ENCODE measurements at regions not wholly inside any gene's neighbourhood (a gene's known extent, or its start where the extent isn't known, plus 50 kb on each side); places are given as distances from the start of the nearest gene placed in this dataset.

DNA sequence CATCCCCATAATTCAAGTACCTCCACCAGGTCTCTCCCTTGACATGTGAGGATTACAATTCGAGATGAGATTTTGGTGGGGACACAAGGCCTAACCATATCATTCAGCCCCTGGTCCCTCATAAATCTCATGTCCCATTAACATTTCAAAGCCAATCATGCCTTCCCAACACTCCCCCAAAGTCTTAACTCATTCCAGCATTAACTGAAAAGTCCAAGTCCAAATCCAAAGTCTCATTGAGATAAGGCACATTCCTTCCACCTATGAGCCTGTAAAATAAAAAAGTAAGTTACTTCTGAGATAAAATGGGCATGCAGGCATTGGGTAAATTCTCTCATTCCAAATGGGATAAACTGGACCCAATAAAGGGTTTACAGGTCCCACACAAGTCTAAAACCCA, 849.7 kb downstream of the BCL11A start:
- DNase-seq: no peak

DNA sequence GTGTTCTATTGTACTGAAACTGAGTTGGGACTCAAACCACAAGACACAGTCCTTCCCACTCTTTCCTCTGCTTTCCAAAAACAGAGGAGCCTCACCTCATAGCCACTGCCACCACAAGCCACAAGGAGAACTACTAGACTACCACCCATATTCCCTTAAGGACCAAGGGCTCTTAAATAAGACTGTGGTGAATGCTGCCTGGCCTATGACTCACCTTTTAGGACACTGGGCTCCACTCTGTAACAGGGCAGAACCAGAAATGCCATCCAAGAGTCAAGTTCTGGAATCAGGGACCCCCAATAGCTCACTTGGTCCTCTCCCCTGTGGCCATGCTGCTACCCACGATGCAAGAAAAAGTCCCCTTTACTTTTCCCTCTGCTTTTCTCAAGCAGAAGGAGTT, 851.4 kb downstream of the BCL11A start:
- no peak for DNase-seq

GRCh38 chr2:59701271-59701994, 852.0 kb downstream of the BCL11A start:
- no peak for DNase-seq

DNA sequence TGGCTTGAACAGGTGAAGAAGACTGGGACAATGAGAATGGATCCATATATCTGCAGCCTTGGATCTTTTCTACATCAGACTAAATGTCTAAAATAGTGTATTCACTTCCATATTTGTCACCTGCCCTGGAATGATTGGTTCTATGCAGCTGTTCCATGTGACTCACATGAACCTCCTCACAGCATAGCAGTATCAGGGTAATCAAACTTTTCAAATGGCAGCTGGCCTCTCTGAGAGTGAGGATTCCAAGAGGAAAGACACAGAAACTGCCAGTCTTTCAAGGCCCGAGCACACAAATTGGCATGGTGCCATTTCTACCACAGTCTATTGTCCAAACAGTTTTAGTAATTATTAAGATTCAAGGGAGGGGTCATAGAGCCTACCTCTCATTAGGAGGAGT, 859.3 kb downstream of the BCL11A start:
- no peak for DNase-seq

GRCh38 chr2:59693231-59693959, 860.1 kb downstream of the BCL11A start:
- DNase-seq: no peak

DNA sequence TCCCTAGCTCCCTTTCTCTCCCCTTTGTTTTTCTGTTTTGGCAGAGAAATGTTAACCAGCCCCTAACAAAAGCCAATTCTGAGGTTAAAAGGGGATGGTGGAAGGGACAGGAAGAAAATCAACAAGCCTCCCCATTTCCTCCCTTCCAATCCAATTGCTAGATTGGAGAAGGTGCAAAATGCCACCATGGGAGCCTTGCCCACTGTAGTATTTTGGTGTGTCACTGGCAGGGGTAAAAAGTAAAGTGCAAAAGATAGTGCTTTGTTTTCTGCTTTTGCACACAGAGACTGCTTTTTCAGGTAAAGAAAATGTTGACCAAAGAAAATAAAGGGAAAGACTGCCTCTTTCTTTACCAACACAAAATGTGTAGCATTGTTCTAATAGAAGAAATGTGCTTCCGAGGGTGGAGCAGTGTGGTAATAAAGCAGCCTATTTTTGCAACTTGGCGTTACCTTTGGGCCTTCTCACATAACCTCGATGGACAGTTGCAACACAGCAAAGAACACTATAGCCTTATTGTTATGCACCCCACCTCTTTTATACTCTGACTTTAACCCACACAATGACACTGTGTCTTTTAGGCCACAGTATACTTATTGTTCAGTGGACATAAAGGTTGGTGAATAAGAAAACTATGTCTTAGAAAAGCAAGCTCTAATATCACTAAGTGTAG, 861.8 kb downstream of the BCL11A start:
- no peak for DNase-seq

DNA sequence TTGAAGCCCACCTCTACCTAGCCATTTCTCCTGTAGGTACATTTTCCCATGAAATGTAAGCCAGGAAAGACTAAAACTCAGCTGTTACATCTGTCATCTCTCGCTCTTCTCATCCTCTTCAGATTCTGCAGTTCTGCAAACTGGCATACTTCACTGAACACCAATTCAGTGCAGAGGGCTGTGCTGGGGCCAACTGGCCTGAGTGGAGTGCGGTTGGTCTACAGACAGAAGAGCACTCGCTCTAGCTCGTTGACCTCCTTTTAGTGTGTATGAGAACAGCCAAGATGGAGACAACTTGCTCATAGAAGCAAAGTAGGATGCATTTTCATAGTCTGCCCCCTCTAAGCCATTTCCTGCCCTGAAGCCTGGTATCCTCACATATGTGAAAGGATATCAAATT, 862.6 kb downstream of the BCL11A start:
- DNase-seq: no peak

DNA sequence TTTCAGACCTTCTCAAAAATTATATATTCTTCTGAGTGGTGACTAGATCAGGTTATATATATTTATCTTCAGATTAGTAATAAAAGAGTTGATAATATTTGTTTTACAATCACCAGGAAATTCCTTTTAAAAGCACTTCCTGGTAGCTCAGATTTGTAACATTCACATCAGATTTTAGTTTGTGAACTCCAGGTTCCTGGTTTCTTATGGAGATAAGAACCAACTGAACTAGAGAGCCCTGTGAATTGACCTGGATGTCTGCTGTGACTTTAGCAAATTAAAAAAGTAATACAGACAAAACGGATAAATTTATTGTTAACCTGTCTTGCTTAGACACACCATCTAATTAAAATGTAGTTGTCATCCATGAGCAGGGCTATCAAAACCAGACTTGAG, 868.7 kb downstream of the BCL11A start:
- no peak for DNase-seq

DNA sequence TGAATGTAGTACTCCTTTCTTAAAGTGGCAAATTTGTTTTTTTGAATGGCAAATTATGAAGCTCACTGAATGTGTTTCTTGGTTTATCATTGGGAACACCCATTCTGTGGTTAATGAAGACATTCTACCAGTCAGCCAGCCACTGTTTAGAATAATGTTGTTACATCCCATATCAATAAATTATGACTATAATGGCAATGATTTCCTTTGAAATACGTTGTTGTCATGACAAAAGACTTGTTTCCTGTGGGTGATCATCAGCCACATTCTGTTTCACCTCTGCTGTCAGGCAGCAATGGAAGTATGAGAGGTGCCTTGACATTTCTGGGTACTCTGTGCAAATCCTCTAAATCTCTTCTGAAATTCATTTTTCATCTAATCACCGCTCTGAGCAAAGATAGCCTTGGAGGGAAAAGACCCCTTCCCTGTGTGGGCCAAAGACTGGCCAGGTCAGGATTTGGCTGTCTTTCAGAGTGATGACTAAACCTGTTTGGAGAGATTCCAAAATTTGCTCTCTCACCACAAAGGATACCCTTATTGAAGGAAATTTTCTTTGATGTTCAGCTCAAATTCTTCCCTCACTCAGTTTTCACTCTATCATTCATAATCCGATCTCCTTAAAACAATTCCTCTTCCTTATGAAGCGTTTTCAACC, 869.2 kb downstream of the BCL11A start:
- no peak for DNase-seq

DNA sequence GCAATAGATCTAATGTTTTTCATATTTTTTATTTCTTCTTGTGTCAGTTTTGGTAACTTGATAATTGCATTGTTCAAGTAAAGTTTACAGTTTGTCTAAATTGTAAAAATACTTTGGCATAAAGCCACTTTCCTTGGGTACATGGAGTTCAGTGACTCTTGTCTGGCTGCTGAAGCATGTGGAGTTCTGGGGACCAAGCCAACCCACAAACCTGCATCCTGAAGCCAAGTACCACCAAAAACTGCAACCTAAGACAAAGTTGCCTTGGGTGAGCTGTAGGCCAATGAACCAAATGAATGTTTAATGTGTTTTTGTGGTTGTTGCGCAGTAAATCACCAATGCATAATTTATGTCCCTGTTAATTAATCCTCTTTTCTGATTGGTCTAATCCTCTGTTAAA, 872.6 kb downstream of the BCL11A start:
- no peak for DNase-seq

DNA sequence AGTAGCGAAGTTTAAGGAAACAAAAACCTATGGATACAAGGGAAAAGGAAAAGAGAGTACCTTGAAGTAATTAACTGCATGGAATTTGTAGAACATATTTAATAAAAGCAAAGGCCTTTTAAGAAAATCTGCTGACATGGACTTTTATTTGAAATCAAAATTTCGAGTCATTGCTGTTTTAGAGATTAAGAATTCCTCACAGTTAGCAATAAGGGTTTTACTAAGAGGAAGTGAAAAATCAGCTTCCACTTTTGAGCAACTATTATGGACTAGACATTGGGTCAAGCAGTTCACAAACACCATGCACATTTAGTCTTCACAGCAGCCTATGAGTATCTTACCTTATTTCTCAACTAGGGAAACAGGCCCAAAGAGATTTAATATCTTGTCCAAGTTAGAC, 876.3 kb downstream of the BCL11A start:
- no peak for DNase-seq

GRCh38 chr2:59674100-59674499, 879.4 kb downstream of the BCL11A start:
- no peak for DNase-seq

- no peak for DNase-seq
Measured at GRCh38 chr2:59665021-59665420, 888.4 kb downstream of the BCL11A start.

DNA sequence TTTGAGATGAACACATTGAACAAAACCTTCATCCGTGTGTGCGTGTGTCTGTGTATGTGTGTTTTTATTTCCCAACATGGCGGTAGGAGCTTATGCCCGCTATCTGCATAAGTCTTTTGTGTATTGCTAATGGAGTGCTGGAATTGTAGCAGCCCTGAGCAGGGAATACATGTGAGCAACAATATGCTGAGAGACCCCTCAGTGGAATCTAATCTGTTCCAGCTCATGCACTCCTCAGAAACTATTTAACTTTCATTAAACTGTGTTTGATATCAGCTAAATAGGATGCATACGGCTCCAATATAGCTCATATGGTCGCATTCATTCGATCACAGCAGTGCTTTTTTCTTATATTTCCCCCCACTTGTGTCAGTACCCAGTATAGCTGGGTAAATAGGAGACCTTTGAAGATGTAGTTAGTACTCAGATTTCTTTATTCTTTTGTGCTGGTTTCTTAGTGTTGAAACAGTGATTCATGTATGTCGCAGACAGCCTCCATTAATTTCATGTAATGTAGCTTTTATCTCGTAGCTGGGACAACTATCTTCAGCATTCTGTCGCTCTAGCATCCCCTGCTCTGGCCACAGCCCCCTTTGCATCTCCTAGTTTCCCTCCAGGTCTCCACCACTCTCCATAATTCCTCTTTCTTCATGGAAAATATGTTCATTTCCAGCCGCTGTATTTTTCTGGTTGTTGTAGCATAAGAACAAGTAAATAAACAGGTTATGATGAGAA, 891.2 kb downstream of the BCL11A start:
- no peak for DNase-seq

GRCh38 chr2:59660262-59660661, 893.2 kb downstream of the BCL11A start:
- no peak for DNase-seq

DNA sequence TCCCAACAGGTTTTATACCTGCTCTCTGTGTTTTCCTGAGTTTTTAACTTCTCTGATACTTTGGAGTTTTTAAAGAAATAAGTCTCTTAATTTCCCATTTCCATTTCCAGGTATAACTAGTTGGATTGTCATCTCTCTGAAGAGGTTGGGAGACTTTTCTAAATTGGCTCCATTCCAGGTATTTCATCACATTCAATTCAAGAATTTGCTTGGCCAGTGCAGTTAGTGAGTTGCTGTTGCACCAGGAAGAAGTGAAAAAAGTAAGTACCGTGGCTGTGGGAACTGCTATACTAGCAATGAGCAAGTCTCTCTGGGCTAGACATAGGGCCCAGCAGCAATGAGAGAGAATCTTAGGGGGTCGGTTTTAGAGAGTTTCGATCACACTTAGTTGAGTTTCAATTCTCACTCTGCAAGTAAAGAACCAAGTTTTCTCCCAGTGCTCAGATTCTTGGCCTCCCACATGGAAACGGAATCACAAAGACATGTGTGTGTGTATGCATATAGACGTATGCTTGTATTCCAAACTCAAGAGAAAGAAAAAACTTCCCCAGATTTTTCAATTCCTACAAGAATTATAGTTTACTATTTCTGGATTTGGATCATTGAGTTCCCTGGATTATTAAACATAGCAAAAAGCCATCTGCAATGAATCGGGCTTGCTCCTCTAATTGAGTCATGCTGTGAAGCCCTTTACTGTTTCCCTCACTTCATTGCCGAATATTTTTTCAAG, 894.4 kb downstream of the BCL11A start:
- DNase-seq: no peak

GRCh38 chr2:59655809-59656208, 897.6 kb downstream of the BCL11A start:
- no peak for DNase-seq

DNA sequence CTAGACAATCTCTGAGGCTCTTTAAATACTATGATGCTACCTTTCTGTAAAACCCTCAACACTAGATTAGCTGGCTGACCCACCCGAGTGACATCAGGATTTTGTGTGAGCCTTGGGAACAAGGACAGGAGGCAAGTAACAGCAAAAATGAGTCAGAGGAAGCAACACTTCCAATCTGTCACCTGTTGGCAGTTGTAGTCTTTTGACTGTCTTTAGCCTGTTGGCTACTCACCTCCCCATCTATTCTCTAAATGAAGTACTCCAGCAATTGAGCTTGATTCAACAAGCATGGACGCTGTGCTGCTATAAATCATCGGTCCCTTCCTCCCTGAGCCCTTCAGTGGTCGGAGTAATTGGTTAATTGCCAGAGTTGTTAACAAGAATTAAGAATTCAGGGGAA, 898.7 kb downstream of the BCL11A start:
- no peak for DNase-seq

GRCh38 chr2:59653164-59653563, 900.3 kb downstream of the BCL11A start:
- DNase-seq: no peak

- DNase-seq: no peak
Measured at GRCh38 chr2:59630789-59631188, 922.7 kb downstream of the BCL11A start.

GRCh38 chr2:59627599-59627998, 925.9 kb downstream of the BCL11A start:
- no peak for DNase-seq

Measured in CD4-positive, alpha-beta T cell treated with Interleukin-17A for 4 hours (primary cell).